Small intestine (tissue), 7 donors: ENCODE measurements at regions not wholly inside any gene's neighbourhood (a gene's known extent, or its start where the extent isn't known, plus 50 kb on each side); places are given as distances from the start of the nearest gene placed in this dataset.

Source experiments
- DNase-seq, 2 donors: peaks; one replicate each; pipeline versions ENCODE4 v3.0.0 to v3.0.0-alpha.2; 2013
- FAIRE-seq: peaks from 2 replicates; lab custom pipeline; 2012; peaks lifted over from hg19 to GRCh38; lab: Jason Lieb, UNC
- H3K27ac ChIP-seq, 3 donors: one replicate each; pipeline ENCODE4 v1.5.1; 2013; ENCODE audit warnings: low read length in 2 of 3, mild to moderate bottlenecking in 2 of 3, control low read depth in 1 of 3, inconsistent platforms in 1 of 3, low read depth in 1 of 3, moderate library complexity in 1 of 3
- H3K27me3 ChIP-seq, 3 donors: one replicate each; pipeline ENCODE4 v1.6.1; 2013; ENCODE audit warnings: low read length in 3 of 3, inconsistent platforms in 1 of 3; ENCODE audit not compliant: control insufficient read depth in 3 of 3, insufficient read depth in 3 of 3
- H3K36me3 ChIP-seq, 3 donors: one replicate each; pipeline ENCODE4 v1.6.1; 2013; ENCODE audit warnings: low read length in 3 of 3, inconsistent platforms in 1 of 3, low read depth in 1 of 3, mild to moderate bottlenecking in 1 of 3, moderate library complexity in 1 of 3; ENCODE audit not compliant: control insufficient read depth in 3 of 3, insufficient read depth in 2 of 3
- H3K4me1 ChIP-seq, 3 donors: one replicate each; pipeline ENCODE4 v1.6.1; 2013; ENCODE audit warnings: low read length in 2 of 3, inconsistent platforms in 1 of 3, low read depth in 1 of 3, mild to moderate bottlenecking in 1 of 3, moderate library complexity in 1 of 3; ENCODE audit not compliant: control insufficient read depth in 3 of 3, insufficient read depth in 2 of 3
- H3K4me3 ChIP-seq, 3 donors: one replicate each; pipeline ENCODE4 v1.5.1; 2013; ENCODE audit warnings: low read length in 3 of 3, control low read depth in 1 of 3, inconsistent platforms in 1 of 3, low read depth in 1 of 3, mild to moderate bottlenecking in 1 of 3, moderate library complexity in 1 of 3
- H3K9me3 ChIP-seq, 2 donors: one replicate each; pipeline ENCODE4 v1.6.1; 2013; ENCODE audit warnings: low read depth in 1 of 2, low read length in 1 of 2; ENCODE audit not compliant: control insufficient read depth in 2 of 2, insufficient read depth in 1 of 2
- WGBS, 3 donors: extraction: QIAGEN DNeasy Blood & Tissue Kit; methylation state at CpG; one replicate each; pipeline ENCODE4 v1.1.7; 2013; 5-methylcytosine and 5-hydroxymethylcytosine counted together
- donor health status: healthy with polysubstance abuse.
- donor health status: control.
- donor health status: control.
- donor health status: Bipolar disorder and iron deficiency.
- donor health status: healthy.

DNA sequence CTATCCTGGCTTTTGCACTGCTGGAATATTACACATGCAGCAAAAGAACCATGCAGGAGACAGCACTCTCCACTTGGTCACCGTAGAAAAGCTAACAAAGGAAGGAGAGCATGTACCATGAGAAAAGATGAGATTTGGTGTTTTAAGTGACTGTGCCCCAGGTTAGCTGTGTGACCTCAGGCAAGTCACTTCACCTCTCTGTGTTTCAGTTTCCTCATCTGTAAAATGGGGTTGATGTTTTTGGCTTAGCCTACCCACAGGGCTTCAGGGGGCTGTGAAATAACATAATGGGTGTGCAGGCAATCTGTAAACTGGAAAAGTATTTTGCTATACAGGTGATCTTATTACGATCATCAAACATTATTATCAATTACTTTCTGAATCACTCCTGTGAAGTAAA lies 69.3 kb upstream of the SLC6A11 start:
- Histone ChIP-seq H3K27ac (no peak overlapping the region), H3K4me1 (no peaks in the 10 kb centered on the region), H3K9me3 (no peaks in the 10 kb centered on the region), H3K36me3 (no peaks in the 10 kb centered on the region), H3K27me3 (peaks cover 0 to 5% (median 0%) of the 10 kb centered on the region in 3 donors), H3K4me3 (no peak overlapping the region)
- 86 to 91% (median 90%) methylated on average over 2 of the region's 2 CpGs for WGBS, 3 donors
- no peak for DNase-seq
- no peak for FAIRE-seq

DNA sequence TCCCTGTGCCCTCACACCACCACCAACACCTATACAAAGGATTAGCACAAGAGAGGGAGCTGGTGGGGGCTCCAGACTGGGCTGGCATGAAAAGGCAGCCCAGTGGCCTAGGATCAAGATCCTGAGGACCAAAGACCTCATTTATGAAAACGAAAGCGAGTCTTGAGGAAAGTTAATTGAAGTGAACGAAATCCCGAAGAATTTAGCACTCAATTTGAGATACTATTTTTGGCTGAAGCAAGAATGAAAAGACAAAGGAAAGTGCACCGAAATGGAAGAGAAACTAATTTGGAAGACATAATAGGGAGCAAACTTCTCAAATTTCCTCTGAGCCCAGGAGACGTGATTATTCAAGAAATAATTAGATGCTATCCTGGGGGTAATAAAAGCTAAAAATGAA lies 68.7 kb upstream of the SLC6A11 start:
- Histone ChIP-seq H3K4me1 (no peaks in the 10 kb centered on the region), H3K9me3 (no peaks in the 10 kb centered on the region), H3K36me3 (no peaks in the 10 kb centered on the region), H3K27me3 (peaks cover 0 to 5% (median 0%) of the 10 kb centered on the region in 3 donors), H3K27ac (no peak overlapping the region), H3K4me3 (no peak overlapping the region)
- DNase-seq (no peak), FAIRE-seq (no peak)
- 75 to 82% (median 78%) methylated on average over 6 of the region's 6 CpGs for WGBS, 3 donors

DNA sequence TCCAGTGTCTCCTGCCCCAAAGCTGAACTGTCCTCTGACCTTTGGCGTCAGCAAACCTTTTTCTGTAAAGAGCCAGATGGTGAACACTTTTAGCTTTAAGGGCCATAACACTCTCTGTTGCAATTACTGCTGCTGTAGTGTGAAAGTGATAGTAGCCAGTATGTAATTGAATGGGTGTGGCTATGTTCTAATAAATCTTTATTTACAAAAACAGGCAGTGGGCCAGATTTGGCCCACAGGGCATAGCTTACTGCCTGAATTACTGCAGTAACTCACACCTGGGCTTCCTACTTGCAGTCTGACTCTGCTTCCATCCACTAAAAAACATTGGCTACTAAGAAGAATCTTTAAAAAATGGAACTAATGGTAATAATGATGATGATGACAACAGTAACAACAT lies 68.0 kb upstream of the SLC6A11 start:
- Histone ChIP-seq H3K4me1 (no peaks in the 10 kb centered on the region), H3K9me3 (no peaks in the 10 kb centered on the region), H3K36me3 (no peaks in the 10 kb centered on the region), H3K27me3 (peaks cover 0 to 5% (median 0%) of the 10 kb centered on the region in 3 donors), H3K27ac (no peak overlapping the region), H3K4me3 (no peak overlapping the region)
- DNase-seq, result no peak
- no peak for FAIRE-seq
- WGBS, 3 donors, result 36 to 57% (median 57%) methylated on average over 1 of the region's 1 CpG

DNA sequence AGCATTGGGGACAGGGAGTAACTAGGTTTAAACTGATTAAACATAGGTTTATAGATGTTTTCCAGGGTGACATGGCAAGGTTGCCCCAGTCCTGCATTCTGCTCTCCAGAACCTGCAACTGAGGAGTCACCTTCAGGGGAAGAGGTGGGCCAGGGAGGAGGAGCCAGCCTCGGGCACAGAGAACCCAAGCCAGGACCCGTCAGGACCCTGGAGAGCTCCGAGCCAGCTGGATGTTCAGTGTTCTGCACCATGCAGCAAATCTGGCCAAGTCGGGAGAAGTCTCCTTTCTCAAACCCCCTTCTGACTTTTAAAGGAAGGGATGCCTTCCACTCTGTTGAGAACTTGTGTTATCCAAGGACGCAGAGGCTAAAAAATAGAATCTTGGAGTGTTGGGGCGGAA lies 62.1 kb upstream of the SLC6A11 start:
- Histone ChIP-seq H3K9me3 (no peaks in the 10 kb centered on the region), H3K36me3 (no peaks in the 10 kb centered on the region), H3K27ac (no peak overlapping the region), H3K27me3 (peaks cover 0 to 5% (median 0%) of the 10 kb centered on the region in 3 donors), H3K4me3 (no peak overlapping the region), H3K4me1 (no peaks in the 10 kb centered on the region)
- 18 to 21% (median 19%) methylated on average over 6 of the region's 6 CpGs for WGBS, 3 donors
- DNase-seq (peak in 1 of 2 donors; percentile 46), FAIRE-seq (no peak)

DNA sequence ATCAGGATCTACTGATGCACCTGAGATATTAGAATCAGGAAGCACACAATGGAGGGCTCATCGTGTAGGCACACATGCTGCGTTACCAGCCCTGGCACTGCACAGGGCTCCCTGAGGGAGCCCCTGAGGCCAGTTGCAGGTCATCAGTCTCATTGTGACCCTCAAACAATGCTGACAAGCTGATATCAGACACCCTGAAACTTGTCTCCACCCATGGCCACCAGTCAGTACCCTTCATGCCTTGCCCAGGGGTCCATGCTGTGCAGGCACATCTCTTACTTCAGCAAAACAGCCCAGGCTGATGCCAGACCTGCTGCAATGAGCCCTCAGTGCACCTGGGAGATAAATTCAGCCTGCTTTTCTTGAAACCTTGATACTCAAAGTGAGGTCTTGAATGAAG lies 59.5 kb upstream of the SLC6A11 start:
- 49 to 77% (median 73%) methylated on average over 2 of the region's 2 CpGs for WGBS, 3 donors
- H3K27ac ChIP-seq, result no peak overlapping the region
- no peak overlapping the region for H3K4me3 ChIP-seq
- no peak for DNase-seq
- H3K9me3 ChIP-seq, result no peaks in the 10 kb centered on the region
- no peaks in the 10 kb centered on the region for H3K36me3 ChIP-seq
- H3K27me3 ChIP-seq, result peaks cover 0 to 2% (median 0%) of the 10 kb centered on the region in 3 donors
- FAIRE-seq, result no peak
- no peaks in the 10 kb centered on the region for H3K4me1 ChIP-seq

DNA sequence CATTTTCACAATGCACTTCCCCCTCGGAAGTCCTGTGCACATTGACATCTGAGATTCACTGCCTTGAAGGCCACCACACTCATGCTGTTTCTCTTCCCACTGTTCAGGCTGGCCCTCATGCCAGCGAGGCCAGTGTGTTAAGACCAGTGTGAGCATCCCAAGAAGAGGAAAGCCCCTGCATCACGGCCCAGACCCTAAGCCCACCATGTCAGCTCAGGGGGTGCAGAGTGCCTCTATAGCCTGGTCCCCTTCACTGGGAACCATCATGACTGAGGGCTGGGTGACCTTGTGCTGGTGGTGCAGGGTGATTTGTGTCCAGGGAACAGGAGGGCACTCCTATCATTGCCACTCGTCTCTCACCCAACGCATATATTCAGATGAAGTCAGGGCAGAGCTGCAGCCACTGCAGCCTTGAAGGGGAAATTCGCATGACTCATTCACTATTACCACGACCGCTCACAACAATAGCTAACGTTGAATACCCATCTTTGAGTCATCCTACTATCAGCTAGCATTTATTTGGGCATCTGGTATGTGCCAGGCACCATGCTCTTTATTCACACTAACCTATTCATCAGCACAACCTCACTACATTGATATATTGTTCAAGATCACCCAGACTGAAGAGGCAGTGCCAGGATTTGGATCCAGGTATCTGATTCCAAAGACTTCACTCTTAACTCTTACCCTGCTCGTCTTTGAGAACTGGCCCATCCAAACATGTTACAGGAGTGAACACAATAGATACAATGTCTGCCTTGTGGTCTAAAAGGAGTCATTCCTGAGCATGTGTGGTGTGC lies 58.8 kb upstream of the SLC6A11 start:
- no peak overlapping the region for H3K4me3 ChIP-seq
- H3K27me3 ChIP-seq, result peaks cover 0 to 2% (median 0%) of the 10 kb centered on the region in 3 donors
- no peak overlapping the region for H3K27ac ChIP-seq
- no peaks in the 10 kb centered on the region for H3K4me1 ChIP-seq
- DNase-seq (no peak), FAIRE-seq (no peak)
- no peaks in the 10 kb centered on the region for H3K36me3 ChIP-seq
- 45 to 53% (median 45%) methylated on average over 10 of the region's 10 CpGs for WGBS, 3 donors
- H3K9me3 ChIP-seq, result no peaks in the 10 kb centered on the region

DNA sequence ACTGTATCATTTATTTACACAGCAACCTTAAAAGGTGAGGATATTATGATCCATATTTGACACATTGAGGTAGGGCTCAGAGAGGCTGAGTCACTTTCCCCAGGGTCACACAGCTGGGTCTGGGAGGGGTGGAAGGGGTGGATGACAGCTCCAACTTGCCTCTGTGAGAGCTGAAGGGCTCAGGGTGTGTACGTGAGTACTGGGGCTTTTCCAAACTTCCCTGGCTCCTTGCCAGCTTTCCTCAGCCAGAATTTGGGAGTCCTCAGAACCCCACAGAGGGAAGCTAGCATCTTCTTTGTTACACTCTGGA lies 58.3 kb upstream of the SLC6A11 start:
- DNase-seq, result no peak
- H3K4me3 ChIP-seq, result no peak overlapping the region
- H3K4me1 ChIP-seq, result no peaks in the 10 kb centered on the region
- H3K27ac ChIP-seq, result no peak overlapping the region
- no peak for FAIRE-seq
- H3K27me3 ChIP-seq, result peaks cover 0 to 2% (median 0%) of the 10 kb centered on the region in 3 donors
- H3K9me3 ChIP-seq, result no peaks in the 10 kb centered on the region
- 7 to 40% (median 27%) methylated on average over 1 of the region's 1 CpG for WGBS, 3 donors
- H3K36me3 ChIP-seq, result no peaks in the 10 kb centered on the region

DNA sequence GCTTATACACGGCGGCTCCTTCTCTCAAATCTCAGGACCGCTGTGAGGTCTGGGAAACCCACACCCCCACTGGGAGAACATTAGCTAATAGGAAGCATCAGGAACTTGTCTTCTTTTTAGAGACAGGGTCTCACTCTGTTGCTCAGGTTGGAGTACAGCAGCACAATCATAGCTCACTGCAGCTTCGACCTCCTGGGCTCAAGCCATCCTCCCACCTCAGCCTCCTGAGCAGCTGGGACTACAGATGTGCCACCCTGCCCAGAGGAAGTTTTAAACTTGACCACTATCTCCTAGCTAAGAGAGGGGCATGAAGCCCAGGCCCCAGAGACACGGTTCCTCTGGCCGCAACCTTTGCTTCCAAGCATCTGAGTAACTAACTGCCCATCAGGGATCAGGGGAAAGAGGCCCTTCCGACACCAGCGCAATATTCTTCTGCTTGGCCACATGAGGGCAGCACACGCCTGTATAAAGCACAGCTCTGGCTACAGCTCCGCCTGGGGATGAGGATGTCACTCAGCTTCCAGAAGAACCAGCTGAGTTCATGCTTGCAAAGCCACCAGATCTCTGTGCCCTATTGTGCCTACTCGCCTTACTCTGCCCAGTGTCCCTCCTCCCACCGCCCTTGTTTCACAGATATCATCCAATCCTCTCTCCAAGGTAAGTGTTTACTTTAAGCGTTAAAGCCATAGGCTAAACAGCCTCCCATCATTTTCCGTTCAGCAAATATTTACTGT lies 57.6 kb upstream of the SLC6A11 start:
- Histone ChIP-seq H3K27ac (no peak overlapping the region), H3K27me3 (no peaks in the 10 kb centered on the region), H3K4me1 (no peaks in the 10 kb centered on the region), H3K36me3 (no peaks in the 10 kb centered on the region), H3K4me3 (no peak overlapping the region), H3K9me3 (no peaks in the 10 kb centered on the region)
- WGBS, 3 donors, result 32 to 35% (median 33%) methylated on average over 14 of the region's 14 CpGs
- DNase-seq (peak; percentile 51 to 69), FAIRE-seq (no peak)
